Osteoblast (primary cell): ENCODE measurements at regions not wholly inside any gene's neighbourhood (a gene's known extent, or its start where the extent isn't known, plus 50 kb on each side); places are given as distances from the start of the nearest gene placed in this dataset.

Experiments
- DNase-seq: peaks from one replicate; pipeline ENCODE4 v3.0.0; 2011; ENCODE audit warnings: low spot score, mixed read lengths; ENCODE audit not compliant: insufficient read length; ENCODE audit errors: missing footprints
- H2AFZ ChIP-seq: 2 replicates; pipeline ENCODE4 v1.6.0; 2011; ENCODE audit warnings: mild to moderate bottlenecking, low read length
- H3K27ac ChIP-seq: 2 replicates; pipeline ENCODE4 v1.5.1; 2011; ENCODE audit warnings: mild to moderate bottlenecking, low read depth, low read length, moderate library complexity
- H3K27me3 ChIP-seq: 2 replicates; pipeline ENCODE4 v1.6.0; 2012; ENCODE audit warnings: mild to moderate bottlenecking, control low read depth, inconsistent platforms, low read length, moderate library complexity; ENCODE audit not compliant: insufficient read depth
- H3K36me3 ChIP-seq: 2 replicates; pipeline ENCODE4 v1.5.1; 2011; ENCODE audit warnings: mild to moderate bottlenecking, low read length, control low read depth, moderate library complexity; ENCODE audit not compliant: insufficient read depth
- H3K4me1 ChIP-seq: 2 replicates; pipeline ENCODE4 v1.5.1; 2011; ENCODE audit warnings: mild to moderate bottlenecking, low read length, control low read depth, moderate library complexity; ENCODE audit not compliant: insufficient read depth
- H3K4me2 ChIP-seq: 2 replicates; pipeline ENCODE4 v1.6.0; 2011; ENCODE audit warnings: mild to moderate bottlenecking, low read length; ENCODE audit not compliant: insufficient read depth
- H3K4me3 ChIP-seq: fragments of 200-600 bp; sonication (generic); 3 replicates; pipeline ENCODE4 v1.5.1; 2012; ENCODE audit warnings: mild to moderate bottlenecking, low read length, inconsistent platforms; ENCODE audit not compliant: insufficient read depth
- H3K79me2 ChIP-seq: 2 replicates; pipeline ENCODE4 v1.6.0; 2012; ENCODE audit warnings: mild to moderate bottlenecking, low read length, control low read depth, inconsistent platforms; ENCODE audit not compliant: insufficient read depth
- H3K9me3 ChIP-seq: 2 replicates; pipeline ENCODE4 v1.5.1; 2011; ENCODE audit warnings: low read depth, low read length, control low read depth
- H4K20me1 ChIP-seq: 2 replicates; pipeline ENCODE4 v1.6.0; 2012; ENCODE audit warnings: mild to moderate bottlenecking, low read length, control low read depth; ENCODE audit not compliant: insufficient read depth
- CTCF ChIP-seq: IDR thresholded peaks from 2 replicates; pipeline ENCODE4 v1.5.1; 2011; ENCODE audit warnings: mild to moderate bottlenecking, low read depth, low read length, moderate library complexity; ENCODE audit errors: extremely low read depth

GRCh38 chr10:43949351-43949750 is 300.7 kb upstream of the ZNF32 start:
- Histone ChIP-seq H3K27ac (no peak overlapping the region), H4K20me1 (no peaks in the 10 kb centered on the region), H3K4me1 (peaks cover 6% of the 10 kb centered on the region), H3K9me3 (peaks cover 3% of the 10 kb centered on the region), H2AFZ (no peak overlapping the region), H3K36me3 (no peaks in the 10 kb centered on the region), H3K27me3 (no peaks in the 10 kb centered on the region), H3K4me3 (no peak overlapping the region), H3K4me2 (no peak overlapping the region), H3K79me2 (no peaks in the 10 kb centered on the region)
- no peak for DNase-seq
- TF ChIP-seq CTCF = no peak

- H3K4me3 ChIP-seq = no peak overlapping the region
- no peaks in the 10 kb centered on the region for H3K36me3 ChIP-seq
- no peaks in the 10 kb centered on the region for H3K79me2 ChIP-seq
- H3K27me3 ChIP-seq = no peaks in the 10 kb centered on the region
- no peak overlapping the region for H3K4me2 ChIP-seq
- no peaks in the 10 kb centered on the region for H4K20me1 ChIP-seq
- no peak for TF ChIP-seq CTCF
- DNase-seq = no peak
- H3K9me3 ChIP-seq = no peaks in the 10 kb centered on the region
- no peak overlapping the region for H3K27ac ChIP-seq
- H2AFZ ChIP-seq = no peak overlapping the region
- peaks cover 6% of the 10 kb centered on the region for H3K4me1 ChIP-seq
Measured at GRCh38 chr10:43946445-43946844, 297.8 kb upstream of the ZNF32 start.

GRCh38 chr10:43945908-43946307 is 297.2 kb upstream of the ZNF32 start:
- no peak overlapping the region for H3K4me2 ChIP-seq
- H3K4me1 ChIP-seq = peaks cover 6% of the 10 kb centered on the region
- no peak for TF ChIP-seq CTCF
- no peak overlapping the region for H2AFZ ChIP-seq
- no peaks in the 10 kb centered on the region for H3K9me3 ChIP-seq
- H3K79me2 ChIP-seq = no peaks in the 10 kb centered on the region
- H3K4me3 ChIP-seq = no peak overlapping the region
- H3K36me3 ChIP-seq = no peaks in the 10 kb centered on the region
- DNase-seq = no peak
- no peak overlapping the region for H3K27ac ChIP-seq
- H3K27me3 ChIP-seq = no peaks in the 10 kb centered on the region
- H4K20me1 ChIP-seq = no peaks in the 10 kb centered on the region

GRCh38 chr10:43945094-43945730 is 296.5 kb upstream of the ZNF32 start:
- no peaks in the 10 kb centered on the region for H3K9me3 ChIP-seq
- H3K27me3 ChIP-seq = no peaks in the 10 kb centered on the region
- H3K79me2 ChIP-seq = no peaks in the 10 kb centered on the region
- peaks cover 6% of the 10 kb centered on the region for H3K4me1 ChIP-seq
- no peak overlapping the region for H3K27ac ChIP-seq
- no peak overlapping the region for H3K4me2 ChIP-seq
- peak overlapping the region; percentile 69 for H2AFZ ChIP-seq
- no peak for DNase-seq
- H4K20me1 ChIP-seq = no peaks in the 10 kb centered on the region
- H3K36me3 ChIP-seq = no peaks in the 10 kb centered on the region
- no peak for TF ChIP-seq CTCF
- no peak overlapping the region for H3K4me3 ChIP-seq
